C1 segment of cervical spinal cord (tissue), 14 donors: ENCODE measurements at regions not wholly inside any gene's neighbourhood (a gene's known extent, or its start where the extent isn't known, plus 50 kb on each side); places are given as distances from the start of the nearest gene placed in this dataset.

Experiments
- DNase-seq, 14 donors: peaks; one replicate each; lab custom pipeline; 2025; lab: John Stamatoyannopoulos, UW

- no peak for DNase-seq
Observed at GRCh38 chr6:28734443-28734959, 189.3 kb downstream of the TRIM27 start.

GRCh38 chr6:28736121-28736520 lies 187.7 kb downstream of the TRIM27 start:
- DNase-seq = no peak

DNA sequence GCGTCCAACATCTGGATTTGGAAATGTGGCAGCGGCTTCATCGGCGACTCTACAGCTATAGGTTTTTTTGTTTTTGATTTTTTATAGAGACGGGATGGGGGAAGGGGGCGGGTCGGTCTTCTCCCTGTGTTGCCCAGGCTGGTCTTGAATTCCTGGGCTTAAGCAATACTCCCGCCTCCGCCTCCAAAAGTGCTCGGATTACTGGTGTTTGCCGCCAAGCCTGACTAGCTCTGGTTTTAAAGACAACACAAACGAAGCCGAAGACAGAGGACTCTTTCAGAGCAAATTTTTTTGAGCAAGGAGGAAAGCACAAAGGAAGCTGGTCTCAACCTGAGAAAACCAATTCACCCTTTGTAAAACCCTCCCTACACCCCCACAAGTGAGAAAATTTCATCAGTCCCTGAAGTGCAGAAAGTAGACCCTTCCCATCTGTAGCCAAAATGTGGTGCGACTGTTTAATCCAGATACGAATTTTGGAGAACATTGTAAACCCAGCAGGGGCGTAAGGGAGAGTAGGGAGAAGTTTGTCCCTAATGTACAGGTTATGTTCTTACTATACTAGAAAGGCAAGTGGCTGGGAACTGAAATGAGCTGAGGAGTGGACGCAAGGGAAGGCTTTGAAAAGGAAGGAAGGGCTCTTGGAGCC lies 185.9 kb downstream of the TRIM27 start:
- DNase-seq = no peak

DNA sequence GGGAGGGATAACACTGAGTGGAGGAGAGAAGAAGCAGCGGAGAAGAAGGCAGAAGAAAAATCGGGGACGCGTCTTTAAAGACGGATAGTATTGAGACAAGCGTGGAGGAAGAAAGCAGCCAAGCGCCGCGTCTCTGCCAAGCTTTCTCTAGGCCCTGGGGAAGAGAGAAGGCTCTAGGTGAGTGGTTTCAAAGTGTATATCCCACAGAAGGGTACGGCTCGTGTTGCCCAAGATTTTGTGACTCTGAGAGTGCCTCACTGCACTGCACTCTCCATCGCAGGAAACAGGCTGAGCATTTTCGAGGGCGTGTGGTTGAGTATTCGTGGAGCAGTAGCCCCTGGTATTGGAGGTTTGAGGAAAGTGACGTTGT lies 185.4 kb downstream of the TRIM27 start:
- no peak for DNase-seq

DNA sequence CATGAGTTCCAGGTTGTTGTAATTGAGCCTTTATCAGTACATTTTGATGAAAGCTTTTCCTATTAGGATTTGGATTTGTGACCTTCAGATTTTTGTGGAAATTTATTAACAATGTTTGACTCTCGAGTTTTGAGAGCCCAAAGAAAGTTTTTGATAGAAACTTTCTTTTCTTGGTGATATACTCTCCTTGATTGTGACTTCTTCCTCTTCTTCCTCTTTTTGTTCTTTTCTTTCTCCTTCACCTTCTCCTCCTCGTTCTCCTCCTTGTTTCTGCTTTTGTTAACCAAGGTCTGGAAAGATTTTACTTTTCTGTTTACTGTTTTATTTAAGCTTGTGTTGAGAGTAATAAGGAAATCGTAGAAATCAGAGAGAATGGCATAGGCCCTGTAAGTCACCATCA lies 182.4 kb downstream of the TRIM27 start:
- DNase-seq = no peak

DNA sequence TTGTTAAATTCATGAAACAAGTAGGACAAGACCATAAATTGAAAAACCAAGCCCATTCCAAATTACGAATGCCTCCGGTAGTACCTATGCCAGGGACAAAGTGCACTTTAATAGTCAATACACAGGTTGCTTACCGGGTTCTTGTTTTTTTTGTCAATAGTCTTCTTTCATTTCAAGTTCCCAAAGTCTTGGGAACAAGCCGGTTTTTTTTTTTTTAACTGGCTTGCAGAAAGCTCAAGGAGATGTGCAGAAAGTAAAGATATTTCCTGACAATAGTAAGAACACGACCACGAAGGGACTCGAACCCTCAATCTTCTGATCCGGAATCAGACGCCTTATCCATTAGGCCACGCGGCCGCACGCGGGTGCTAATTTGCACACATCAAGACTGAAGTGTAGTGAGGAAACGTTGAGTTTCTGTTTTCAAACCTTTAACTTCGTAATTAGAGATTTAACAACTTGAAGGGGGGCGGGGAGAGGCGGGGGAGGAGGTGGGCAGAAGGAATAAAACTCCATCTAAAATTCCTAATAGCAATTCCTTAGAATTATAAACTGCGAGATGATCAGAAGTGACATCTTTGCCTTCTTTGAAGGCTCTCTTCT lies 181.0 kb downstream of the TRIM27 start:
- no peak for DNase-seq

DNA sequence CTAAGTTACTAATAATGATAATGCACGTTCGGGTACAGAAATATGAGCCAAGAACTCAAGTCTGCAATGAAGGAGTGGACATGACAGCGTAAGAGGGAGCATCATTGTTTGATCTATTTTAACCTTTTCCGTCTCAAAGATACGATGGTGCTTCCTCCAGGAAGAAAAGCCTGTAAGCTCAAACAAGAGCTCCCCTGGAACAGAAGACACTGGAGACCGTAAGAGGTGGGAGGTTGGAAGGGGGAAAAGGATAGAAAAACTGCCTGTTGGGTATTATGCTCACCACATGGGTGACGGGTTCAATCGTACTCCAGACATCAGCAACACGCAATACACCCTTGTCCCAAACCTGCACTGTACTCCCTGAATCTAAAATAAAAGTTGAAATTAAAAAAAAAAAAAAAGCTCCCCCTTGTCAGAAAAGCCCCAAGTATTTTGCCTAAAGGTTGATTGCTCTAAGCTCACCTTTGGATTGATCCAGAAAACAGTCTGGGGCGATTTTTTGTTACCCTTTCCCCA lies 180.5 kb downstream of the TRIM27 start:
- no peak for DNase-seq

- no peak for DNase-seq
Observed at GRCh38 chr6:28747083-28747630, 176.6 kb downstream of the TRIM27 start.

DNA sequence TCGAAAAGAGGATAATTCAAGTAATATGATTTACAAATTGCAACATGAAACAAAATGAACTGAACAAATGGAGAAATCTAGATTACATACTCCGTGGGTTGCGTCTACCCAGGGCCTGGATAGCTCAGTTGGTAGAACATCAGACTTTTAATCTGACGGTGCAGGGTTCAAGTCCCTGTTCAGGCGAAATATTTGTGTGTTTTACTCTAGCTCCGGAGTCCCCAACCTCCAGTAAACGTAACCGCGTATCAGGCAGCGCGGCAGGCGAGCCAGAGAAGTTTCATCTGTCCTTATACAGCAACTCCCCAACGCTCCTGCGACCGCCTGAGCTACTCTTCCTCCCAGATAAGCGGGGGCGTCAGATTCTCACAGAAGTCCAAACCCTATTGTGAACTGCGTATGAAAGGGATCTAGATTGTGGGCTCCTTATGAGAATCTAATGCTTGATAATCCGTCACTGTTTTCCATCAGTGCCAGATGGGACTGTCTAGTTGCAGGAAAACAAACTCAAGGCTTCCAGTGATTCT lies 176.1 kb downstream of the TRIM27 start:
- DNase-seq = no peak

DNA sequence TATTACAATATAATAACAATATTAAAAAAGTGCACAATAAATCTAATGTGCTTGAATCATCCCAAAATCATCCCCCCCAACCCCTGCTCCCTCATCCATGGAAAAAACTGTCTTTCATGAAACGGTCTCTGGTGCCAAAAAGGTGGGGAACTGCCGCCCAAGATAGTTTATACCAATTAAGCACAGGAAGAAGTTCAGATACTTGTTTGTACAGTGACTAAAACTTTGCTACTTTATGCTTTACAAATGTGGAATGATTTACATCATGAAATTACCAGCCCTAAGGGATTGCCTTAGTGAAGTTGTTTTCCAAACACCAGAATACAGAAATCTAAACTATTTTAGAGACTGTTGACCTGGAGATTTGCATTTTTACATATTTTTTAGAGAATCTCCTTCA lies 175.6 kb downstream of the TRIM27 start:
- no peak for DNase-seq

DNA sequence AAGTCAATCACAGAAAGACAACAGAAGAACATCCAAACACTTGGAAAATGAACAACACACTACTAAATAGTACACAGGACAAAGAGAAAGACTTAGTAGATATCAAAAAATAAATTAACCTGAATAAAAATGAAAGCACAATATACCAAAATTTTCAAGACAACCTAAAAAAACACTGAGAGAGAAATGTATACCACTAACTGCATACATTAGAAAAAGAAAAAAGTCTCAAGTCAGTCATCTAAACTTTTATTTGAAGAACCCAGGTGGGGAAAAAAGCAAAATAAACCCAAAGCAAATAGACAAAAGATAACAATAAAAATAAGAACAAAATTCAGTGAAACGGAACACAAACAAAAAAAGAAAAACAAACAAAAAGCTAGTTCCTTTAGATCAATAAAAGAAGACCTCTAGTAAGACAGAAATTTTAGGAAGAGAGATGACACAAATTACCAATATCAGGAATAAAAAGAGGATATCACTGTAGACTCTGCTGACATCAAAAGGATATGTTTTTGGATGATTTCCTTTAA lies 172.8 kb downstream of the TRIM27 start:
- DNase-seq = no peak

DNA sequence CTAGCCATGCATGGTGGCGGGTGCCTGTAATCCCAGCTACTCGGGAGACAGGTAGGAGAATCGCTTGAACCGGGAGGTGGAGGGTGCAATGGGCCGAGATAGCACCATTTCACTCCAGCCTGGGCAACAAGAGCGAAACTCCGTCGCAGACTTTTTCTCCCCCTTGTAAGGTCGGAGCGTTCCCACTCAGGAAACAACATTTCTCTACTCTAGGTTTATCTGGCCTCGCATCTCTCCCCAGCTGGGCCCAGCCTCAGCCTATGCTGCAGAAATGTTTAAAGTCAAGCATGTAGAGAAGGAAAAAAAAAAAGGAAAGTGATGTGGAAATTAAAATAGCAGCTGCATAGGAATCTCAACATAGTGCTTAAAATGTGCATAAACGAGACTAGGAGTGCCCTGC lies 172.3 kb downstream of the TRIM27 start:
- DNase-seq = no peak

GRCh38 chr6:28751963-28752350 lies 171.8 kb downstream of the TRIM27 start:
- DNase-seq = no peak

- no peak for DNase-seq
Observed at GRCh38 chr6:28757429-28758045, 166.2 kb downstream of the TRIM27 start.

DNA sequence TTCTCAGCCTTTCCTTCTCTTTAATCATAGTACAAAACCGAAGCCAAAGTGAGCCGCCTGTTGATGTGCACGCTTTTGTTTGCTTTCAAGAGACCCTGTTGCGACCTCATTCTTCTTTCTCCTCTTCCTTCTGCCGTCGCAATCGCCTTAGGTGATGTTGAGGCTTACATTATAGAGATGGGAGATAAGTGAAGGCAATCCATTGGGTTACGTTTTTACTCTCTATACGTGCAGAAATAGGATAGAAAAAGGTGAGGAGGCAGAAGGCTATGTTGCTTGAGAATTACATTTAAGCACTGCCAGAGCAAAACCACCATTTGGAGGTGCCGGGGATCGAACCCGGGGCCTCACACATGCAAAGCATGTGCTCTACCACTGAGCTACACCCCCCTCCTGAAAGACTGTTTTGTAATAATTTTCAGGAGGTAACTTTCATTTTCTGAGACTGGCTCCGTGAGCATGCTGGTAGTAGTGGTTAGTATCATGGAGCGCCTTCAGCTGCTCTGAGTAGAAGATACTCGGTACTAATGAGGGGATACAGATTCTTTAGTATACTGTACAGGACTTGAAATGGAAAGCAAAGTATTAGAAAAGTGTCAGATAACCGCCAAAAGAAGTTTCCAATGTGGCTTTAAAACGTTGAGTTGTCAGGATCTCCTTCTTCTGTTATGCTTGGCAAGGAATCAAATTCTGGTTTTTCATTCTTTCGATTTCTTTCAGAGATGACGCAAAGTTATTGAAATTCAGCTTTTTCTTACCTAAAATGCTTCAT lies 165.6 kb downstream of the TRIM27 start:
- DNase-seq = no peak

- DNase-seq = no peak
Observed at GRCh38 chr6:28758818-28759235, 165.0 kb downstream of the TRIM27 start.

DNA sequence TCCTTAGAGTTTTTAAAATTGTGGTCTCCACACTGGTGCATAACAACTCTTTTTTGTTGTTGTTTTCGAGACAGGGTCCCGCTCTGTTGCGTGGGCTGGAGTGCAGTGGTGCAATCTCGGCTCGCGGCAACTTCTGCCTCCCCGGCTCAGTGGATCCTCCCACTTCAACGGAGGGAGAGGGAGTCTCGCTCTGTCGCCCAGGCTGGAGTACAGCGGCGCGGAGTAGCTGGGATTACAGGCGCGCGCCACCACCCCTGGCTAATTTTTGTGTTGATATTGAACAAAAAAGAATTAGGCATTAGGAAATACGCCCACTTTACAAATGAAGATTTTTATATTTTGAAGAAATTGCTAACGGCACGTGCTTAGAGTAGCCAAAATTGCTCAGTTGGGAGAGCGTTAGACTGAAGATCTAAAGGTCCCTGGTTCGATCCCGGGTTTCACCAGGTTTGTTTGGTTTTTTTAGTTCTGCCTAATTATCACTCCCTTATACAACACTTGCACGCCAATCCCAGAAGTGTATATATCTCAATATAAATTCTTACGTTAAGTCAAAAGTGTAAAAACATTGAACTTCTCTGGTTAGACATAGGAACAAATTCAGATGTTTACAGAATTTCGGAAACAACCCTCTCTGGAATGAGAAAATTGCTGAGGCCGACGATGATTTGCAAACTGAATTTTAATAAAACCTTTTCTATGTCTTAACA lies 159.6 kb downstream of the TRIM27 start:
- no peak for DNase-seq

GRCh38 chr6:28764761-28765282 lies 159.0 kb downstream of the TRIM27 start:
- no peak for DNase-seq

DNA sequence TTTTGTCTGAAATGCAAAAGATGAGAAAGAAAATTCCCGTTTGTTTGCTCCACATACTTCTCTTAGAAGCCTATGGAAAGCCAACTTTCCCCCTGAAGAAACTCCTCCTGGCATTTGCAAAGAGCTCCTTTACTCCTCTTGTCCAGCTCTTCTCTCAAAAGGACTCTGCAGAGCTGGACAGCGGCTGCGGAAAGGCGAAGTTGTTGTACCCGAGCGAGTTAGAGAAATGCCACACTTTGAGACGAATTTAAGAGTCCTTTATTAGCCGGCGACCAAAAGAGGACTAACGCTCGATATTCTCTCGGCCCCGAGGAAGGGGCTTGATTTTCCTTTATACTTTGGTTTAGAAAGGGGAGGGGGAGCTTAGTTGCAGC lies 157.8 kb downstream of the TRIM27 start:
- no peak for DNase-seq

GRCh38 chr6:28766426-28766825 lies 157.4 kb downstream of the TRIM27 start:
- DNase-seq = no peak
